ENCODE measurements at regions not wholly inside any gene's neighbourhood (a gene's known extent, or its start where the extent isn't known, plus 50 kb on each side); places are given as distances from the start of the nearest gene placed in this dataset.
"Not testable (repeated sequence)": the region's sequence is repeated elsewhere in the genome, so short reads cannot be mapped to it uniquely, and the experiment has no call there.

GRCh38 chr2:75405000-75405399 is 155.7 kb downstream of the EVA1A start:
- ATAC-seq = no peak
- DNase-seq = no peak
- Histone ChIP-seq H3K9me3 (no peaks in the 10 kb centered on the region), H3K36me3 (ENCODE audit: low read depth) (no peaks in the 10 kb centered on the region), H3K4me1 (ENCODE audit: low read depth) (no peaks in the 10 kb centered on the region), H3K4me3 (no peak overlapping the region)
- intact Hi-C loops (cut with DNase I, micrococcal nuclease) = loop anchor here (5.0 to 10.0 kb wide), 3 partner anchors 340 to 483 kb away; no protein-coding TSS in a partner anchor
- no peak for TF ChIP-seq CTCF (IDR thresholded peaks at IDR 0.05)

DNA sequence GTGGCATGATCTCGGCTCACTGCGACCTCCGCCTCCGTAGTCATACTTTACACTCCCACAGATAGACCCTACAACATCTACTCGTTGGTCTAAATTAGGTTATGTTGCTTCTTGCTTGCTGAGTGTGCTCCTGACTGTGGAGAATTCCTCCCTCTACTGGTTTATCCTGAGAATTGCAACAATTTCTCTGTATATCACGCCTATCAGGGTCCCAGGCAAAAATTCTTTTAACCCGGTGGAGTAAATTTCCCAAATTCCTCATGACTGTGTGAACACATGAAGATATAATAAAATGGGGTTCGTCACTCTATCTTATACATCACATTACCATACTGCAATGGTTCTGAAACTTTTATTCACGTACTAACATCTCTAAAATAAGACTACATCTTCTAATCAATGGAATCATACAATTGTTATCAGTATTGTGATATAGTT is 156.7 kb downstream of the EVA1A start:
- no peaks in the 10 kb centered on the region for H3K36me3 ChIP-seq (ENCODE audit: low read depth)
- intact Hi-C loops (cut with DNase I, micrococcal nuclease) = loop anchor here (5.0 to 10.0 kb wide), 3 partner anchors 339 to 482 kb away; no protein-coding TSS in a partner anchor
- peak; percentile 42 for TF ChIP-seq CTCF (IDR thresholded peaks at IDR 0.05)
- H3K4me1 ChIP-seq (ENCODE audit: low read depth) = no peaks in the 10 kb centered on the region
- ATAC-seq = peak; percentile 55
- no peak overlapping the region for H3K4me3 ChIP-seq
- no peak for DNase-seq
- H3K9me3 ChIP-seq = no peaks in the 10 kb centered on the region

DNA sequence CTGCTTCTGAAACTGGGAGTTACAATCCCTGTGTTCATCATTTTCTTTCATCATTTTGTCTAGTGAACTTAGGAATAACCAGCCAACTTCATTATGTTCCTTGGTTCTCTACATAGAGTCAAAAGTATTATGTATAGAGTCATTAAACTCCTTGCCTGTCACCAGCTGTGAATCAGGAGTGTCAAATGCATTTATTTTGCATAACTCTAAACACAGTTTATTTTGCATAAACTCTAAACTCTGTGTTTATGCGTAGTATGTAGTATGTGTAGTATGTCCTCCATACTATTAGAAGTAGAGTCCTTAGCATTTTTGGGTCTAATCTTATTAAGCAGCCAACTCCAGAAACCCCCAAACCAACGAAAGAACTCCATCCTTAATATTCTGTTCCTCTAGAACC is 164.4 kb downstream of the EVA1A start:
- Histone ChIP-seq H3K4me1 (ENCODE audit: low read depth) (no peaks in the 10 kb centered on the region), H3K4me3 (no peak overlapping the region), H3K36me3 (ENCODE audit: low read depth) (no peaks in the 10 kb centered on the region), H3K9me3 (no peaks in the 10 kb centered on the region)
- no peak for DNase-seq
- TF ChIP-seq CTCF (IDR thresholded peaks at IDR 0.05) = no peak
- intact Hi-C loops (cut with DNase I, micrococcal nuclease) = no loop called here
- no peak for ATAC-seq

DNA sequence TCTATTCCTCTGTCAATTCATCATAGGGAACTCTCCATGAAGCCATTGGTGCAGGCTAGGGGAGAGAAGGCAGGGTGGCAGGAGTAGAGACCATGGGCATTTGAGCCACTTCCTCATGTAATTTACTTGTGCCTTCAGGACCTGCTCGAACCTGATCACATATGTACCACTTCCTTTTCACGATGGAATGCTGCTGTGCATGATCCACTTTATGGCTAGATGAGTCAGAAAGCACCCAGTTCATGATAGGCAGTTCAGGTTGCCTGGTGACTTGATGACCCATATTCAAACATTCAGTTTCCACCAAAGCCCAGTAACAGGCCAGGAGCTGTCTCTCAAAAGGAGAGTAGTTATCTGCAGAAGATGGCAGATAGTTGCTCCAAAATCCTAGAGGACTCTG is 166.0 kb downstream of the EVA1A start:
- ATAC-seq; DNase-seq; H3K4me1 ChIP-seq (ENCODE audit: low read depth); H3K4me3 ChIP-seq; H3K9me3 ChIP-seq; intact Hi-C loops (cut with DNase I, micrococcal nuclease); H3K36me3 ChIP-seq (ENCODE audit: low read depth): not testable (repeated sequence)

DNA sequence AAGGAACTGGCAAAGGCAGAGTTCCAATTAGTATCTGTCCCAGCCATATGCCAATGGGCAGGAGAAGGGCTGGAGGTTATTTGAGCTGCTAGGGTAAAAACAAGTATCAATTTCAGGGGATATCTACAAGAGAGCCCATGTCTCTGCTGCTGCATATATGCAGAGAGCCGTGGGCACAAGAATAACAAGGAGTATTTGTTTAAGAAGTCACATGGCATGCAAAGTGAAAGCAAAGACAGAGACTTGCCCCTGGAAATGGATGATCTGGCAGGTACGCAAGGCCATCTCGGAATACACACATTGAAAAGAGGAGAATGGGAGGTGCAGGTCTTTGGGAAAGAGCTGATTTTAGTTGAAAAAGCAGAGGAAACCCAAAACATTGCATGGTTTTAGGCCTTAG is 170.6 kb downstream of the EVA1A start:
- TF ChIP-seq CTCF (IDR thresholded peaks at IDR 0.05) = no peak
- DNase-seq (no peak), ATAC-seq (no peak)
- H3K9me3 ChIP-seq = no peaks in the 10 kb centered on the region
- intact Hi-C loops (cut with DNase I, micrococcal nuclease) = no loop called here
- H3K36me3 ChIP-seq (ENCODE audit: low read depth) = no peaks in the 10 kb centered on the region
- H3K4me3 ChIP-seq = no peak overlapping the region
- no peaks in the 10 kb centered on the region for H3K4me1 ChIP-seq (ENCODE audit: low read depth)

DNA sequence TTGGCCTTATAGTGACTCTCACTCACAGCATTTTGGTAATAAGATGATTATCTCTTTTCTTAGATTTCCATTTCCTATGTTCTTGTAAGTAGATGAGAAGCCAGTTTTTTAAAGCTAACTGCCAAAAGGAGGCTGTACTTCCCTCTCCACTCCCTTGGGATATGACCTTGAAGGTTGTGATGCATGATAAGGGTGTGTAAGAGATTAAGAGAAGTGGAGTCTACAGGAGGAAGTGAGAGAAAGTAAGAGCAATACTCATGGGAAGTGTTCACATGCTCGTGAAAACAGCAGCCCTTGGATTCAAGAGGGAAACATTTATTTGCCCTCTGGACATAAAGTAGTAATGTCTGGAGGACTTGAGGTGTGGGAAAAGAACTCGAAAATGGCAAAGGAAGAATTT is 171.5 kb downstream of the EVA1A start:
- H3K36me3 ChIP-seq (ENCODE audit: low read depth) = no peaks in the 10 kb centered on the region
- intact Hi-C loops (cut with DNase I, micrococcal nuclease) = no loop called here
- DNase-seq = no peak
- ATAC-seq = no peak
- H3K9me3 ChIP-seq = no peaks in the 10 kb centered on the region
- H3K4me3 ChIP-seq = no peak overlapping the region
- no peaks in the 10 kb centered on the region for H3K4me1 ChIP-seq (ENCODE audit: low read depth)
- TF ChIP-seq CTCF (IDR thresholded peaks at IDR 0.05) = no peak
